GM13976 (cell line): ENCODE measurements at regions not wholly inside any gene's neighbourhood (a gene's known extent, or its start where the extent isn't known, plus 50 kb on each side); places are given as distances from the start of the nearest gene placed in this dataset.
"Not testable (repeated sequence)": the region's sequence is repeated elsewhere in the genome, so short reads cannot be mapped to it uniquely, and the experiment has no call there.

ENCODE experiments used
- DNase-seq: peaks from one replicate; pipeline ENCODE4 v3.0.0; 2012; ENCODE audit warnings: low spot score
- CTCF ChIP-seq: IDR thresholded peaks from 2 replicates; pipeline ENCODE4 v1.5.1; 2012; ENCODE audit warnings: borderline replicate concordance, mild to moderate bottlenecking; ENCODE audit not compliant: insufficient read depth; ENCODE audit errors: extremely low read depth, missing control alignments, control extremely low read depth
- in situ Hi-C: fragments of 300-500 bp; cut with MboI; formaldehyde crosslinking; loops from one replicate; pipeline ENCODE4 v1.12.0; 2022; ENCODE audit warnings: low sequenced_read_pairs, mixed read lengths, inconsistent platforms; ENCODE audit not compliant: unreplicated experiment

- DNase-seq = no peak
- no peak for TF ChIP-seq CTCF
- in situ Hi-C loops = no loop called here
Observed at GRCh38 chr1:30444401-30444800, 279.0 kb downstream of the MATN1 start.

GRCh38 chr1:30438274-30438673 lies 285.1 kb downstream of the MATN1 start:
- DNase-seq, in situ Hi-C loops: not testable (repeated sequence)

GRCh38 chr1:30437059-30437576 lies 286.3 kb downstream of the MATN1 start:
- TF ChIP-seq CTCF = no peak
- in situ Hi-C loops = no loop called here
- DNase-seq = no peak

- no peak for TF ChIP-seq CTCF
- in situ Hi-C loops = no loop called here
- no peak for DNase-seq
Observed at GRCh38 chr1:30427545-30427944, 295.8 kb downstream of the MATN1 start.

GRCh38 chr1:30425046-30425445 lies 298.3 kb downstream of the MATN1 start:
- no peak for TF ChIP-seq CTCF
- no peak for DNase-seq
- in situ Hi-C loops = no loop called here

GRCh38 chr1:30423570-30423969 lies 299.8 kb downstream of the MATN1 start:
- no peak for TF ChIP-seq CTCF
- in situ Hi-C loops = no loop called here

GRCh38 chr1:30422251-30422650 lies 301.1 kb downstream of the MATN1 start:
- in situ Hi-C loops = no loop called here
- DNase-seq = peak; percentile 1
- TF ChIP-seq CTCF = no peak

More at GRCh38 chr1:30423570-30423969, 299.8 kb downstream of the MATN1 start:
- no peak for DNase-seq
